Lung (tissue), 11 donors: ENCODE measurements at regions not wholly inside any gene's neighbourhood (a gene's known extent, or its start where the extent isn't known, plus 50 kb on each side); places are given as distances from the start of the nearest gene placed in this dataset.

Source experiments
- ATAC-seq: fragments of 200-7000 bp; cut with Tn5 transposase; one replicate; pipeline ENCODE4 v1.9.1; 2020; ENCODE audit warnings: moderate number of reproducible peaks; ENCODE audit not compliant: insufficient read depth, low FRiP score
- DNase-seq, 3 donors: peaks; one replicate each; pipeline ENCODE4 v3.0.0-alpha.2; 2013 to 2017
- H3K27ac ChIP-seq, 2 donors: one replicate each; pipeline ENCODE4 v1.5.1; 2013; ENCODE audit warnings: mild to moderate bottlenecking in 2 of 2, moderate library complexity in 2 of 2, control low read depth in 1 of 2, inconsistent platforms in 1 of 2, low read depth in 1 of 2, low read length in 1 of 2
- H3K27me3 ChIP-seq, 3 donors: one replicate each; pipeline ENCODE4 v1.5.1; 2013; ENCODE audit warnings: low read length in 2 of 3; ENCODE audit not compliant: control insufficient read depth in 3 of 3, insufficient read depth in 3 of 3
- H3K36me3 ChIP-seq, 4 donors: one replicate each; pipeline ENCODE4 v1.5.1; 2013; ENCODE audit warnings: low read length in 4 of 4, mild to moderate bottlenecking in 1 of 4, moderate library complexity in 1 of 4; ENCODE audit not compliant: control insufficient read depth in 4 of 4, insufficient read depth in 4 of 4
- H3K4me1 ChIP-seq, 5 donors: one replicate each; pipeline ENCODE4 v1.5.1; 2013; ENCODE audit warnings: low read length in 5 of 5, mild to moderate bottlenecking in 2 of 5, moderate library complexity in 1 of 5; ENCODE audit not compliant: control insufficient read depth in 5 of 5, insufficient read depth in 5 of 5
- H3K4me3 ChIP-seq: one replicate; pipeline ENCODE4 v1.5.1; 2013; ENCODE audit warnings: mild to moderate bottlenecking, control low read depth, moderate library complexity
- H3K9ac ChIP-seq, 2 donors: one replicate each; pipeline ENCODE4 v1.5.1; 2013; ENCODE audit warnings: low read length in 2 of 2, control low read depth in 1 of 2; ENCODE audit not compliant: insufficient read depth in 1 of 2
- H3K9me3 ChIP-seq, 4 donors: one replicate each; pipeline ENCODE4 v1.5.1; 2013; ENCODE audit warnings: low read length in 3 of 4, mild to moderate bottlenecking in 1 of 4, moderate library complexity in 1 of 4; ENCODE audit not compliant: control insufficient read depth in 4 of 4, insufficient read depth in 3 of 4
- CTCF ChIP-seq: IDR thresholded peaks from 2 replicates; pipeline ENCODE4 v1.5.1; 2012; ENCODE audit warnings: mild to moderate bottlenecking; ENCODE audit errors: control extremely low read depth, extremely low read depth
- WGBS, 2 donors: extraction: QIAGEN DNeasy Blood & Tissue Kit; methylation state at CpG; one replicate each; pipeline ENCODE4 v1.1.7; 2013; 5-methylcytosine and 5-hydroxymethylcytosine counted together
- donor health status: control.
- donor health status: control.
- donor health status: Bipolar disorder and iron deficiency.
- donor health status: healthy.
- donor health status: DM: yes; HTN: yes; CAD: no.

GRCh38 chr6:139706912-139707311 lies 332.5 kb upstream of the CITED2 start:
- DNase-seq (no peak), ATAC-seq (no peak)
- peaks cover 0 to 35% (median 8%) of the 10 kb centered on the region in 5 donors for H3K4me1 ChIP-seq
- WGBS, 2 donors = 69 to 75% methylated on average over 3 of the region's 3 CpGs
- H3K4me3 ChIP-seq = no peak overlapping the region
- no peaks in the 10 kb centered on the region for H3K27me3 ChIP-seq
- no peak overlapping the region for H3K9ac ChIP-seq
- no peak for TF ChIP-seq CTCF
- H3K27ac ChIP-seq = no peak overlapping the region
- no peaks in the 10 kb centered on the region for H3K9me3 ChIP-seq
- H3K36me3 ChIP-seq = no peaks in the 10 kb centered on the region

- ATAC-seq = no peak
- 97% methylated on average over 3 of the region's 3 CpGs for WGBS, 2 donors
- Histone ChIP-seq H3K36me3 (no peaks in the 10 kb centered on the region), H3K27ac (no peak overlapping the region), H3K9ac (no peak overlapping the region), H3K4me3 (no peak overlapping the region), H3K9me3 (no peaks in the 10 kb centered on the region), H3K4me1 (peaks cover 0 to 20% (median 8%) of the 10 kb centered on the region in 5 donors), H3K27me3 (no peaks in the 10 kb centered on the region)
- DNase-seq = no peak
- TF ChIP-seq CTCF = no peak
These were observed 330.8 kb upstream of the CITED2 start for GRCh38 chr6:139705284-139705683.

GRCh38 chr6:139703780-139704179 lies 329.3 kb upstream of the CITED2 start:
- H3K9ac ChIP-seq = no peak overlapping the region
- no peaks in the 10 kb centered on the region for H3K36me3 ChIP-seq
- DNase-seq = no peak
- ATAC-seq = no peak
- no peaks in the 10 kb centered on the region for H3K27me3 ChIP-seq
- H3K4me3 ChIP-seq = no peak overlapping the region
- peaks cover 0 to 16% (median 6%) of the 10 kb centered on the region in 5 donors for H3K4me1 ChIP-seq
- WGBS, 2 donors = 95 to 100% methylated on average over 1 of the region's 1 CpG
- H3K9me3 ChIP-seq = no peaks in the 10 kb centered on the region
- H3K27ac ChIP-seq = no peak overlapping the region
- TF ChIP-seq CTCF = no peak

- no peak for ATAC-seq
- Histone ChIP-seq H3K9me3 (no peaks in the 10 kb centered on the region), H3K4me3 (no peak overlapping the region), H3K27ac (no peak overlapping the region), H3K9ac (no peak overlapping the region), H3K27me3 (no peaks in the 10 kb centered on the region), H3K36me3 (no peaks in the 10 kb centered on the region), H3K4me1 (peaks cover 0 to 9% (median 3%) of the 10 kb centered on the region in 5 donors)
- TF ChIP-seq CTCF = no peak
- no peak for DNase-seq
These were observed 328.3 kb upstream of the CITED2 start for GRCh38 chr6:139702706-139703105.
